ENCODE measurements at regions not wholly inside any gene's neighbourhood (a gene's known extent, or its start where the extent isn't known, plus 50 kb on each side); places are given as distances from the start of the nearest gene placed in this dataset.

DNA sequence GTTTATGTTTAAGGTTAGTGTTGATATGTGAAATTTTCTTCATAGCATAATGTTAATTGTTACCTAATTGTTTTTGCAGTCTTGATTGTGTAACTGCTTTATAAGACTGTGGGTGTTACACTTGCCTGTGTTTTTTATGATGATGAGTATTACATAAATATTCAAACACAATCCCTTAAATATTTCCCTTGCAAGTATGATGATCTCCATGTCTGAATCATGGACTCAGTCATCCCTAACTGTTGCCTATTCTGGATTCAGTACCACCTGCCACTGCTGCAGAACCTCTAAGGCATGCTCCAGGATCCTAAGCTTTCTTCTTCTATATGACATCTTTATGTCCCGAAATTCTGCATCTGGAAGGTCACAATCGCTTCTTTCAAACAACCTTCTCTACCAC lies 246.3 kb upstream of the CLEC14A start:
- TF ChIP-seq, protein P1, sequence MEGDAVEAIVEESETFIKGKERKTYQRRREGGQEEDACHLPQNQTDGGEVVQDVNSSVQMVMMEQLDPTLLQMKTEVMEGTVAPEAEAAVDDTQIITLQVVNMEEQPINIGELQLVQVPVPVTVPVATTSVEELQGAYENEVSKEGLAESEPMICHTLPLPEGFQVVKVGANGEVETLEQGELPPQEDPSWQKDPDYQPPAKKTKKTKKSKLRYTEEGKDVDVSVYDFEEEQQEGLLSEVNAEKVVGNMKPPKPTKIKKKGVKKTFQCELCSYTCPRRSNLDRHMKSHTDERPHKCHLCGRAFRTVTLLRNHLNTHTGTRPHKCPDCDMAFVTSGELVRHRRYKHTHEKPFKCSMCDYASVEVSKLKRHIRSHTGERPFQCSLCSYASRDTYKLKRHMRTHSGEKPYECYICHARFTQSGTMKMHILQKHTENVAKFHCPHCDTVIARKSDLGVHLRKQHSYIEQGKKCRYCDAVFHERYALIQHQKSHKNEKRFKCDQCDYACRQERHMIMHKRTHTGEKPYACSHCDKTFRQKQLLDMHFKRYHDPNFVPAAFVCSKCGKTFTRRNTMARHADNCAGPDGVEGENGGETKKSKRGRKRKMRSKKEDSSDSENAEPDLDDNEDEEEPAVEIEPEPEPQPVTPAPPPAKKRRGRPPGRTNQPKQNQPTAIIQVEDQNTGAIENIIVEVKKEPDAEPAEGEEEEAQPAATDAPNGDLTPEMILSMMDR (IDR thresholded peaks at IDR 0.05), result no peak
- TF ChIP-seq ELF4 (CRISPR knock-in tag; IDR thresholded peaks at IDR 0.05; ENCODE audit: low read depth) (no peak), NR2C2 (CRISPR knock-in tag; IDR thresholded peaks at IDR 0.05) (no peak)

Data from WTC11 (cell line).